Astrocyte (in vitro differentiated cells and primary cell): ENCODE measurements at regions not wholly inside any gene's neighbourhood (a gene's known extent, or its start where the extent isn't known, plus 50 kb on each side); places are given as distances from the start of the nearest gene placed in this dataset.

Experiments used
- DNase-seq: peaks from one replicate; pipeline ENCODE4 v3.0.0-alpha.2; 2010; ENCODE audit warnings: low read depth
- FAIRE-seq: peaks from 2 replicates; lab custom pipeline; 2011; peaks lifted over from hg19 to GRCh38; lab: Jason Lieb, UNC
- H2AFZ ChIP-seq: 2 replicates; pipeline ENCODE4 v1.6.0; 2012; ENCODE audit warnings: low read depth, low read length, inconsistent platforms
- H3K27ac ChIP-seq: 2 replicates; pipeline ENCODE4 v1.5.1; 2011; ENCODE audit warnings: low read depth, low read length, inconsistent platforms
- H3K27me3 ChIP-seq: 2 replicates; pipeline ENCODE4 v1.6.0; 2011; ENCODE audit warnings: low read length, inconsistent platforms; ENCODE audit not compliant: insufficient read depth
- H3K36me3 ChIP-seq: 2 replicates; pipeline ENCODE4 v1.5.1; 2011; ENCODE audit warnings: low read length, inconsistent platforms; ENCODE audit not compliant: insufficient read depth
- H3K4me1 ChIP-seq: 2 replicates; pipeline ENCODE4 v1.5.1; 2011; ENCODE audit warnings: low read length, inconsistent platforms; ENCODE audit not compliant: insufficient read depth
- H3K4me2 ChIP-seq: 2 replicates; pipeline ENCODE4 v1.6.0; 2012; ENCODE audit warnings: low read length, inconsistent platforms
- H3K4me3 ChIP-seq: 2 replicates; pipeline ENCODE4 v1.5.1; 2011; ENCODE audit warnings: low read depth, mild to moderate bottlenecking, low read length, inconsistent platforms; ENCODE audit not compliant: insufficient read depth
- H3K79me2 ChIP-seq: 2 replicates; pipeline ENCODE4 v1.6.0; 2012; ENCODE audit warnings: mild to moderate bottlenecking, low read length, inconsistent platforms; ENCODE audit not compliant: insufficient read depth
- H3K9ac ChIP-seq: 2 replicates; pipeline ENCODE4 v1.6.0; 2012; ENCODE audit warnings: mild to moderate bottlenecking, low read length, inconsistent platforms
- H3K9me3 ChIP-seq: 2 replicates; pipeline ENCODE4 v1.5.1; 2012; ENCODE audit warnings: low read depth, mild to moderate bottlenecking, low read length, inconsistent platforms; ENCODE audit not compliant: insufficient read depth
- H4K20me1 ChIP-seq: 2 replicates; pipeline ENCODE4 v1.6.0; 2012; ENCODE audit warnings: low read length, inconsistent platforms; ENCODE audit not compliant: insufficient read depth
- H3K27ac Mint-ChIP-seq: one replicate; pipeline ENCODE4 v1.8.0; 2021; ENCODE audit warnings: mild to moderate bottlenecking, mixed read lengths; ENCODE audit not compliant: unreplicated experiment
- H3K27me3 Mint-ChIP-seq: one replicate; pipeline ENCODE4 v1.8.0; 2021; ENCODE audit warnings: low read depth, mixed read lengths; ENCODE audit not compliant: unreplicated experiment
- H3K36me3 Mint-ChIP-seq: one replicate; pipeline ENCODE4 v1.8.0; 2021; ENCODE audit warnings: low read depth, mixed read lengths; ENCODE audit not compliant: unreplicated experiment
- H3K4me1 Mint-ChIP-seq: one replicate; pipeline ENCODE4 v1.8.0; 2021; ENCODE audit warnings: low read depth, mixed read lengths; ENCODE audit not compliant: unreplicated experiment
- H3K4me3 Mint-ChIP-seq: one replicate; pipeline ENCODE4 v1.8.0; 2021; ENCODE audit warnings: mild to moderate bottlenecking, moderate library complexity, mixed read lengths; ENCODE audit not compliant: unreplicated experiment
- H3K9me3 Mint-ChIP-seq: one replicate; pipeline ENCODE4 v1.8.0; 2021; ENCODE audit warnings: mild to moderate bottlenecking, mixed read lengths; ENCODE audit not compliant: unreplicated experiment
- EZH2 ChIP-seq: IDR thresholded peaks from 2 replicates; pipeline ENCODE4 v1.6.1; 2012; ENCODE audit warnings: mild to moderate bottlenecking, low read length, inconsistent platforms; ENCODE audit not compliant: insufficient read depth
- TF ChIP-seq, protein P1 (sequence below): IDR thresholded peaks from 2 replicates; pipeline ENCODE4 v1.5.1; 2011; ENCODE audit warnings: low read depth, mild to moderate bottlenecking, inconsistent platforms, low read length, moderate library complexity; ENCODE audit not compliant: insufficient read depth

DNA sequence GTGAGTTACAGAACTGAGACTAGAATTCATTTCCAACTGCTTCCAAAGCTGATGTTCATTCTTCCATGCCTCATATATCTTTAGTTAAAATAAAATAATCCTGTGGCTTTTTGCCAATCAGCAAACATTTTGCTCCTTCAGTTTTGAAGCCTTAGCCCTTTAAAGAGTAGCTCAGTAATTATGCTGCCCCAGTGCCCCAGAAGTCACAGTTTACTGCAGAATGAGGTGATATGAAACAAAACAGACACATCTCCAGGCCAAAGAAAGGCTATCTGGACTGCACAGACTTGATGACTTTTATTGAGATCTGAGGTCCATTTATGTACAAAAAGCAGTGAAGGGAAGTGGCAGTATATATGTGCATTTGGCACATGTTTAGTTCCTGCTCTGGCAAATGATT is 285.8 kb upstream of the ZNF462 start:
- peaks cover 21% of the 10 kb centered on the region for H3K4me1 Mint-ChIP-seq
- no peak overlapping the region for H2AFZ ChIP-seq
- DNase-seq: no peak
- no peaks in the 10 kb centered on the region for H4K20me1 ChIP-seq
- no peaks in the 10 kb centered on the region for H3K36me3 Mint-ChIP-seq
- H3K27ac Mint-ChIP-seq: no peak overlapping the region
- H3K4me3 ChIP-seq: no peak overlapping the region
- H3K4me2 ChIP-seq: no peak overlapping the region
- H3K27me3 ChIP-seq: no peaks in the 10 kb centered on the region
- no peaks in the 10 kb centered on the region for H3K79me2 ChIP-seq
- no peak for TF ChIP-seq EZH2
- TF ChIP-seq, protein P1, sequence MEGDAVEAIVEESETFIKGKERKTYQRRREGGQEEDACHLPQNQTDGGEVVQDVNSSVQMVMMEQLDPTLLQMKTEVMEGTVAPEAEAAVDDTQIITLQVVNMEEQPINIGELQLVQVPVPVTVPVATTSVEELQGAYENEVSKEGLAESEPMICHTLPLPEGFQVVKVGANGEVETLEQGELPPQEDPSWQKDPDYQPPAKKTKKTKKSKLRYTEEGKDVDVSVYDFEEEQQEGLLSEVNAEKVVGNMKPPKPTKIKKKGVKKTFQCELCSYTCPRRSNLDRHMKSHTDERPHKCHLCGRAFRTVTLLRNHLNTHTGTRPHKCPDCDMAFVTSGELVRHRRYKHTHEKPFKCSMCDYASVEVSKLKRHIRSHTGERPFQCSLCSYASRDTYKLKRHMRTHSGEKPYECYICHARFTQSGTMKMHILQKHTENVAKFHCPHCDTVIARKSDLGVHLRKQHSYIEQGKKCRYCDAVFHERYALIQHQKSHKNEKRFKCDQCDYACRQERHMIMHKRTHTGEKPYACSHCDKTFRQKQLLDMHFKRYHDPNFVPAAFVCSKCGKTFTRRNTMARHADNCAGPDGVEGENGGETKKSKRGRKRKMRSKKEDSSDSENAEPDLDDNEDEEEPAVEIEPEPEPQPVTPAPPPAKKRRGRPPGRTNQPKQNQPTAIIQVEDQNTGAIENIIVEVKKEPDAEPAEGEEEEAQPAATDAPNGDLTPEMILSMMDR: no peak
- H3K4me1 ChIP-seq: no peaks in the 10 kb centered on the region
- H3K9ac ChIP-seq: no peak overlapping the region
- no peaks in the 10 kb centered on the region for H3K9me3 ChIP-seq
- no peaks in the 10 kb centered on the region for H3K27me3 Mint-ChIP-seq
- no peaks in the 10 kb centered on the region for H3K9me3 Mint-ChIP-seq
- no peak for FAIRE-seq
- no peak overlapping the region for H3K4me3 Mint-ChIP-seq
- no peaks in the 10 kb centered on the region for H3K36me3 ChIP-seq
- no peak overlapping the region for H3K27ac ChIP-seq

DNA sequence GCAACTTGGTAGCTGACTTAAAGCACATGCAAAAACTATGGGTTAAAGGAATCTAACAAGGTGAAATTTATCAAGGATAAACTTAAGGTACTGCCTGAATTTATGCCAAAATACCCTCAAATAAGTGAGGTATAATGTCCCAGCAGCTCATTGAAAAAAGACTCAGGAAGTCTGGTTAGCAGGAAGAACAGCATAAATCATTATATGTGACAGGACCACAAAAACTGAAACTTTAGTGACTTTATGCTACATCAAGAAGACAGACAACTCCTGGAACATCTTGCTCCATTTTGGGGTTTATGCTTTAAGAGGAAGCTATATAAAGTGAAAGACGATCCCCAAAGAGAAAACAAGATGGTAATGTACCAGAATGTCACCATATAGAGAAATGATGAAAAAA is 282.4 kb upstream of the ZNF462 start:
- Histone ChIP-seq H3K27ac (no peak overlapping the region), H3K27me3 (no peaks in the 10 kb centered on the region), H3K4me1 (no peaks in the 10 kb centered on the region), H3K36me3 (no peaks in the 10 kb centered on the region), H3K4me3 (no peak overlapping the region), H3K9ac (no peak overlapping the region), H2AFZ (no peak overlapping the region), H3K9me3 (no peaks in the 10 kb centered on the region), H3K79me2 (no peaks in the 10 kb centered on the region), H3K4me2 (no peak overlapping the region), H4K20me1 (no peaks in the 10 kb centered on the region)
- Mint-ChIP-seq H3K4me3 (no peak overlapping the region), H3K36me3 (peaks cover 3% of the 10 kb centered on the region), H3K9me3 (peaks cover 6% of the 10 kb centered on the region), H3K27me3 (no peaks in the 10 kb centered on the region), H3K4me1 (peaks cover 25% of the 10 kb centered on the region), H3K27ac (no peak overlapping the region)
- no peak for TF ChIP-seq EZH2
- TF ChIP-seq, protein P1: no peak
- FAIRE-seq (no peak), DNase-seq (no peak)

DNA sequence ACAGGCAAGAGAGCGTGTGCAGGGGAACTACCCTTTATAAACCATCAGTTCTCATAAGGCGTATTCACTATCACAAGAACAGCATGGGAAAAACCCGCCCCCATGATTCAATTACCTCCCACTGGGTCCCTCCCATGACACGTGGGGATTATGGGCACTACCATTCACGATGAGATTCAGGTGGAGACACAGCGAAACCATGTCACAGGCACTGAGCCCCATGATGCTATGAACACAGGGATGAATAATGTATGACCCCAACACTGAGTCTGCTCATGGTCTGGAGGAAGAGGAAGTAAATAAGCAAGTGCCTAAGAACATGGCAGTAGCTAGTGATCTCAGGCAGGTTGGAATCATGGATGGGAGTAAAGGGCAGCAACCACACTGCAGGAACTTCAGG is 281.0 kb upstream of the ZNF462 start:
- Histone ChIP-seq H3K9ac (no peak overlapping the region), H3K4me1 (no peaks in the 10 kb centered on the region), H3K27ac (no peak overlapping the region), H3K9me3 (no peaks in the 10 kb centered on the region), H3K36me3 (no peaks in the 10 kb centered on the region), H3K4me3 (no peak overlapping the region), H2AFZ (no peak overlapping the region), H3K27me3 (no peaks in the 10 kb centered on the region), H3K4me2 (no peak overlapping the region), H3K79me2 (no peaks in the 10 kb centered on the region), H4K20me1 (no peaks in the 10 kb centered on the region)
- H3K36me3 Mint-ChIP-seq: peaks cover 3% of the 10 kb centered on the region
- no peaks in the 10 kb centered on the region for H3K27me3 Mint-ChIP-seq
- H3K4me3 Mint-ChIP-seq: no peak overlapping the region
- peaks cover 19% of the 10 kb centered on the region for H3K4me1 Mint-ChIP-seq
- H3K9me3 Mint-ChIP-seq: peaks cover 7% of the 10 kb centered on the region
- no peak for DNase-seq
- FAIRE-seq: no peak
- no peak for TF ChIP-seq EZH2
- TF ChIP-seq, protein P1: no peak
- H3K27ac Mint-ChIP-seq: no peak overlapping the region
